ENCODE measurements at regions not wholly inside any gene's neighbourhood (a gene's known extent, or its start where the extent isn't known, plus 50 kb on each side); places are given as distances from the start of the nearest gene placed in this dataset.

DNA sequence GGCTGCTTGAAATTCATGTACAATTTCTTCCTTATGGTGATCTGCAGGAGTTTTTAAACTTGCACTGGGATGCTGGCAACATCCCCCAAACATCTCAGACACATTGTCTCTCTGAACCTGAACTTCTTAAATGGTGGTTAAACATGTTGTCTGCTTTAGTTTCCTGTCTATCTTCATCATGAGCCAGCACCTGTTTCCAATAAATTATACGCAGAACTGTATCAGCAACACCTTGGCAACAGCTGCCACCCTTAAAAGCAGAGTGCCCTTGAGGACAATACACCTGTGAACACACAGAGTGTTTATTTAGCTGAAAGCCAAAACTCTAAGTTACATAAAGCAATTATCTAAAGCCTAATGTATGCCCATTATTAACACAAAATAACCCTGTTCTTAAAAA is 242.9 kb downstream of the WNT5A start:
- TF ChIP-seq, protein P1, sequence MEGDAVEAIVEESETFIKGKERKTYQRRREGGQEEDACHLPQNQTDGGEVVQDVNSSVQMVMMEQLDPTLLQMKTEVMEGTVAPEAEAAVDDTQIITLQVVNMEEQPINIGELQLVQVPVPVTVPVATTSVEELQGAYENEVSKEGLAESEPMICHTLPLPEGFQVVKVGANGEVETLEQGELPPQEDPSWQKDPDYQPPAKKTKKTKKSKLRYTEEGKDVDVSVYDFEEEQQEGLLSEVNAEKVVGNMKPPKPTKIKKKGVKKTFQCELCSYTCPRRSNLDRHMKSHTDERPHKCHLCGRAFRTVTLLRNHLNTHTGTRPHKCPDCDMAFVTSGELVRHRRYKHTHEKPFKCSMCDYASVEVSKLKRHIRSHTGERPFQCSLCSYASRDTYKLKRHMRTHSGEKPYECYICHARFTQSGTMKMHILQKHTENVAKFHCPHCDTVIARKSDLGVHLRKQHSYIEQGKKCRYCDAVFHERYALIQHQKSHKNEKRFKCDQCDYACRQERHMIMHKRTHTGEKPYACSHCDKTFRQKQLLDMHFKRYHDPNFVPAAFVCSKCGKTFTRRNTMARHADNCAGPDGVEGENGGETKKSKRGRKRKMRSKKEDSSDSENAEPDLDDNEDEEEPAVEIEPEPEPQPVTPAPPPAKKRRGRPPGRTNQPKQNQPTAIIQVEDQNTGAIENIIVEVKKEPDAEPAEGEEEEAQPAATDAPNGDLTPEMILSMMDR (IDR thresholded peaks at IDR 0.05; ENCODE audit: extremely low read depth, missing control alignments): no peak
- no peak for DNase-seq (ENCODE audit: low spot score)

DNA sequence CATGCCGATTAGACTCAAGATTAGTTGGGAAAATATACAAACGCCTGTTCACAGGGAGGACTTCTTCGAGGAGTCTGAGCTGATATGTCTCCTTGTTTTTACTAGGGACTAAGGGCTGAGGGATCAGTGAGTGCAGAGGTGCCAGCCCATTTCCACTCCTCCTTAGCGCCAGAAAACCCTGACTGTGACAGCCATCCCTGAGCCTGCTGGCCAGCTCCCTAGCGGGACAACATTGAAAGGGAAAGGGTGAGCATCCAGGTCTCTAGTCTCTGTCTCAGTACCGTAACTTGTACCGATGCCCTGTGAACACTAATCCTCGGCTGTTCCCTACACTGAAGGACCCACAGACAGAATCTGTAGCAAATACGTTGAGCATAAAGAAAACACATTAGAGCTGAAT is 243.4 kb downstream of the WNT5A start:
- no peak for DNase-seq (ENCODE audit: low spot score)
- TF ChIP-seq, protein P1 (IDR thresholded peaks at IDR 0.05; ENCODE audit: extremely low read depth, missing control alignments): no peak

DNA sequence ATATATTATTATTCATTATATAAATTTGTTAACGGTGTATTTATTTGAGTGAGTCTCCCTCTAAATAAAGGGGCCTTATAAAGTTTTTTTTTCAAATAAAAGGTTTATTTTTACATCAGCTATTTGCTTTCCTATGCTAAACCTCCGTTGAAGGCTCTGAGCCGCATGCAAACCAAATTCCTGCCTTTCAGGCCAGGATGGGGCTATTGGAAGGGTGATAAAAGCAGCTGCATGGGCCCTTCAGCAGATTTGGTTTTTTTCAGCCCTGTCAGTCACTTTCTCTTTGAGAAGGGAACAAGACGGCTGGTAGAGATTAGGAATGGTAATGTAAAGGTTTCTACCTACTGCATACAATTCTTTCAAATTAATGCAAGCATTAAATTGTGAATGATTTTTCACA is 244.2 kb downstream of the WNT5A start:
- no peak for DNase-seq (ENCODE audit: low spot score)

DNA sequence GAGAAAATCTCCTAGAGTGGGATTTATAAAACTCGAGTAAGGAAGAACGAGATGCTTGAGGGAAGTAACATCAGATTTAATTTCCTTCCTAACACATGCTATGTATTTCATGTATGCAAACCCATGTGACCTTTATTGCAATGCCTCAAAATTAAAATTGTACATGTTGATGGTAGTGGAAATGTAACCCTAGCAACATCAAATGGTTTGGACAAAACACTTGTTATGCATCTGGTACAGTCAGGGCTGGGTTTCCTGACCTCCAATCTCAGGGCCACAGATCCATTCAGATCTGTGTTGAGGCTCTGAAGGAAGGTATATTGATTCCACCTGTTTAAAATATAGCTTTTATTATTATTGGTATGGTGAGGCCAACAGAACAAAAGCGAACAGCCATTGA is 246.0 kb downstream of the WNT5A start:
- TF ChIP-seq, protein P1 (IDR thresholded peaks at IDR 0.05; ENCODE audit: extremely low read depth, missing control alignments): no peak

More for the DNA sequence above, 244.2 kb downstream of the WNT5A start:
- TF ChIP-seq, protein P1 (IDR thresholded peaks at IDR 0.05; ENCODE audit: extremely low read depth, missing control alignments): no peak

DNA sequence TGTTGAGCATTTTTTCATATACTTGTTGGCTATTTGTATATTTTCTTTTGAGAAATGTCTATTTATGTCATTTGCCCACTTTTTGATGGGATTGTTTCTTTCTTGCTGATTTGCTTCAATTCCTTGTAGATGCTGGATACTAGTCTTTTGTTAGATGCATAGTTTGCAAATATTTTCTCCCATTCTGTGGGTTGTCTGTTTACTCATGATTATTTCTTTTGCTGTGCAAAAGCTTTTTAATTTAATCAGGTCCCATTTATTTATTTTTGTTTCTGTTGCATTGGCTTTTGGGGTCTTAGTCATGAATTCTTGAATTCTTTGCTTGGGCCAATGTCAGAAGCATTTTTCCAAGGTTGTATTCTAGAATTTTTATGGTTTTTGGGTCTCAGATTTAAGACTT is 251.7 kb downstream of the WNT5A start:
- no peak for DNase-seq (ENCODE audit: low spot score)
- TF ChIP-seq, protein P1 (IDR thresholded peaks at IDR 0.05; ENCODE audit: extremely low read depth, missing control alignments): no peak

More for the DNA sequence above, 246.0 kb downstream of the WNT5A start:
- DNase-seq (ENCODE audit: low spot score): no peak

DNA sequence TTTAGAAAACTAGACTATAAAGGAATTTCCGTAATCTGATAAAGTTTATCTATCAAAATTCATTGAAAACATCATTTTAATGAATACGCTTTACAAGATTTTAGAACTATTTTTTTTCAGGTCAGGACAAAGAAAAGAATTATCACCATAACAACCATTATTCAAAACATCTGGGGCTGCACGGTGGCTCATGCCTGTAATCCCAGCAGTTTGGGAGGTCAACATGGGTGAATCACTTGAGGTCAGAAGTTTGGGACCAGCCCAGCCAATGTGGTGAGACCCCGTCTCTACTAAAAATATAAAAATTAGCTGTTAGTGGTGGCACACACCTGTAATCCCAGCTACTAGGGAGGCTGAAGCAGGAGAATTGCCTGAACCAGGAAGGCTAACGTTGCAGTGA is 260.4 kb downstream of the WNT5A start:
- TF ChIP-seq, protein P1 (IDR thresholded peaks at IDR 0.05; ENCODE audit: extremely low read depth, missing control alignments): no peak
- DNase-seq (ENCODE audit: low spot score): no peak

DNA sequence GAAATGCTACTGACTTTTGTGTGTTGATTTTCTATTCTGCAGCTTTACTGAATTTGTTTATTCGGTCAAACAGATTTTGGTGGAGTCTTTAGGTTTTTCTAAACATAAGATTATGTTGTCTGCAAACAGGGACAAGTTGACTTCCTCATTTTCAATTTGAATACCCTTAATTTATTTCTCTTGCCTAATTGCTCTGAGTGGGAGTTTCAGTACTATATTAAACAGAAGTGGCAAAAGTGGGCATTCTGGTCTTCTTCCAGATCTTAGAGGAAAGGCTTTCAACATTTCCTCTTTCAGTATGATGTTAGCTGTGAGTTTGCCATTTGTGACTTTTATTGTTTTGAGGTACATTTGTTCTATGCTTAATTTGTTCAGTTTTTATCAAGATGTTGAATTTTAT is 268.5 kb downstream of the WNT5A start:
- TF ChIP-seq, protein P1 (IDR thresholded peaks at IDR 0.05; ENCODE audit: extremely low read depth, missing control alignments): no peak
- no peak for DNase-seq (ENCODE audit: low spot score)

Measured in GM20000 (cell line).